Middle frontal gyrus (tissue), 1 donor: ENCODE measurements at regions not wholly inside any gene's neighbourhood (a gene's known extent, or its start where the extent isn't known, plus 50 kb on each side); places are given as distances from the start of the nearest gene placed in this dataset.

Source experiments
- DNase-seq: peaks from one replicate; pipeline ENCODE4 v3.0.0-alpha.2; 2015; ENCODE audit warnings: low spot score; ENCODE audit errors: extremely low spot score

DNA sequence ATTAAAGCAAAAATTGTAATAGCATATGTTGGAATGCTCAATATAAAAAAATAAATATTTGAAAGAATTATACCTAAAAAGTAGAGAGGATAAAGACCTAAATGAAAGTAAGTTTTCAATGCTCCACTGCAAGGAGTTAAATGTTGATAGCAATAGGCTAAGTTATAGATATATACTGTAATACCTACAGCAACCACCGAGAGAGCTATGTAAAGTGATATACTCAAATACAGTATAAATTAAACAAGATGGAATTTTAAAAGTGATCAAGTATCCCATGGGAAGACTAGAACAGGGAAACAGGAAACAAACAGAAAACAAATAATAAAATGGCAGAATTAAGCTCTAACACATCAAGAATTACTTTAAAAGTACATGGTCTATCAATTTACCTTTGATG is 73.9 kb downstream of the CASP3 start:
- DNase-seq, result no peak

DNA sequence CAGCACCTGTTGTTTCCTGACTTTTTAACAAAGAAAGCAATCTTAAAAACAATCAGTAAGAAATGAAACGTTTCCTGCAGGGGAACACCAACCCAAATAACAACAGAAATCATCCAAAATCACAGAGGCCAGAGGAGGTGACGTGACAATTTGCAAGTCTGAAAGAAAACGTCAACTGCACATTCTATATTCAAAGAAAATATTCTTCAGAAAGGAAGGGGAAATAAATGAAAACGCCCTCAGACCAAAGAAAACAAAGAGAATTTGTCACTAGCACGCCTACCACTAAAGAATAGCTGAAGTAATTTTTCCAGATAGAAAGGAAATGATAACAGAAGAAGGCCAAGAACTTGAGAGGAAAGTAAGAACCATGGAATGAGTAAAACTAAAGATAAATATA is 74.4 kb downstream of the CASP3 start:
- DNase-seq, result no peak

DNA sequence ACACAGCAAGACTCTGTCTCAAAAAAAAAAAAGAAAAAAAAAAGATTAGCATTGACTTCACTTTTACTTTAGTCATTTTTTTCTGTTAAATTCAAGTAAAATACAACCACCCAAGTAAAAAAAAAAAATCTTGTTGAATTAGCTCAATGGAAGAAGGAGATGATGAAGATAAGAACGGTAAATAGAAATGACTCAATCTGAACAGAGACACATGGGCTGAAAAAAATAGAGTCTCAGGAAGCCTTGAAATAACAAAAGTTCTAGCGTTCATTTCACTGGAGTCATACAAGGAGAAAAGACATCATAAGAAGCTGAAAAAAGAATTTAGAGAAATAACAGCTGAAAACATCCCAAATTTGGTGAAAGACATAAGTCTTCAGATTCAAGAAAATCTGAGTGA is 75.5 kb downstream of the CASP3 start:
- no peak for DNase-seq

DNA sequence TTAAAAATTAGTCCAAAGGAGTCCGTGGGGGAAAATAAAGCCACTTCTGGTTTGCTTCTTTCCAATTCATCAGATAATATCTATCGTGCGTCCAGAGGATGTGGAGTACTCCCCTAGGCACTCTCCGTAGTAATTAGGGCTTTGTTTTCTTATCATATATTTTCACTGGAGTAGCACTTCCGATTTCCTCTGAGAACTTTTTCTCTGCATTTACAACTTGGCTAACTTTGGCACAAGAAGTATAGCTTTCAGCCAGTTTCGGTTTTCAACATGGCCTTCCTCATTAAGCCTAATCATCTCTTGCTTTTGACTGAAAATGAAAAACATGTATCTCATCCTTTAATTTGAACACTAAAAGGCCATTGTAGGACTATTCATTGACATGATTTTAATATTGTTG is 80.5 kb downstream of the CASP3 start:
- DNase-seq, result no peak

DNA sequence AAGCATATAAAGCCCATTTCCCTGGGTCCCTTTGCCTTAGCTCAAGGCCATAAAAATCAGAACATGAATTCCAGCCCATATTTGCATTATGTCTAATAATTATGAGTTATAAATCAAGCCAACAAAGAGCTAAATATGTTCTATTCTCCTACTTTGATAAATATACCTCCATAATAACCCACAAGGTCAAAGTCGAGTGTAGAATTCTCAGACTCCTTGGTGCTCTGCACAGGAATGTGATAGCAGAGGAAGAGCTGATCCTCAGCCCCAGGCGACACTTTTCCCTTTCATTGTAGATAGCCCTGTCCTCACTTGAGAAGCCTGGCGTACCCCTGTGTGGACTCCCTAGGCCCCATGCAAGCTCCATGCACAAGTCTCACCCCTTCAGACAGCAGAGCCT is 85.6 kb downstream of the CASP3 start:
- no peak for DNase-seq

- no peak for DNase-seq
Observed at GRCh38 chr4:184558996-184559395, 84.6 kb upstream of the IRF2 start.

DNA sequence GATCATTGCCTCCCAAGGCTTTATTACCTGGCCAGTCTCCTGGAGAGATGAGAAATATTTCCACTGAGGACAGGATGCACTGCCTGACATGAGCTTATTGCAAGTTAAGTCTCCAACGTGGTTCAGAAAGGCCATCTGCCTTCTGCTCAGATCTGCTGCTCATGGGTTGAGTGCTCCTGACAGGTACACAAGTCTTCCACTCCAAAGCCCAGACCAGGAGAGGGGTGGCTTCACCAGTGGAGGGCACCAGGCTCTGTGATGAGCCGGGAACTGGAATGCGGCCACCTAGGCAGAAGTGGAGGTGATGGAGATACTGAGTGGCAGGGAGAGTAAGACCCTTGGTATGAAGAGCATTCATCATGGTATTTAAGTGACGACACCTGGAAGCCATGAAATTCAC is 79.5 kb upstream of the IRF2 start:
- no peak for DNase-seq

DNA sequence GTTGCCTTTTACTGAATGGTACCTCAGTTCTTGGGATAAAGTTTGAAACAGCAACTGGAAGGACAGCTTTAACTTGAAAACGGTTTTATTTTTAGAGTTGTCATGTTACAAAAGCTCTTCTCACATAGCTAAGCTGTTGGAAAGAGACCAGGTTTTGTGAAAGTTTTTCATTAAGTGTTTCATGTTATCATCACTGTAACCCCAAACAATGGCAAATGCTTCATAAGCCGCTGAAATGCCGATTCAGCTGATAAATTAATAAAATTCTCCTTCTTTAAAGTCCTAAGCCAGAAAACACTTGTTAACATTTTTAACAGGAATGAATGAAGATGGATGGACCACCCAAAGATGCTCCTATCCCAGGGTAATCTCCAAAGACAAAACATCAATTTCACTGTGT is 76.1 kb upstream of the IRF2 start:
- DNase-seq, result no peak

GRCh38 chr4:184548648-184549341 is 74.4 kb upstream of the IRF2 start:
- DNase-seq, result no peak

DNA sequence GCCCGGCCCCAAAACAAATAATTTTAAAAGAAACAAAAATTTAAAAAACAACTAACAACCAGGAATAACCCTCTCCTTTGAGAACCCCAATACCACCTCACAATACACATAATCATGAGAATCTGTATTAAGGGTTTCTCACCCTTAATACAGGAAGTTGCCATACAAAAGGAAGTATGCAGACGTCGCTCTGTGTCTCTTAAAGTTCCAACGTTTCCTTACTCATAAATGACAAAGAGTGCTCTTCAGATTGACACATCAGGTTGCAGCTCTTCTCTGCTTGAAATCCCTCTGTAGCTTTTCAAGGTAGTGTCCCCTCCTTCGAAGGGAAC is 73.9 kb upstream of the IRF2 start:
- no peak for DNase-seq

GRCh38 chr4:184544788-184545409 is 70.5 kb upstream of the IRF2 start:
- DNase-seq, result no peak

DNA sequence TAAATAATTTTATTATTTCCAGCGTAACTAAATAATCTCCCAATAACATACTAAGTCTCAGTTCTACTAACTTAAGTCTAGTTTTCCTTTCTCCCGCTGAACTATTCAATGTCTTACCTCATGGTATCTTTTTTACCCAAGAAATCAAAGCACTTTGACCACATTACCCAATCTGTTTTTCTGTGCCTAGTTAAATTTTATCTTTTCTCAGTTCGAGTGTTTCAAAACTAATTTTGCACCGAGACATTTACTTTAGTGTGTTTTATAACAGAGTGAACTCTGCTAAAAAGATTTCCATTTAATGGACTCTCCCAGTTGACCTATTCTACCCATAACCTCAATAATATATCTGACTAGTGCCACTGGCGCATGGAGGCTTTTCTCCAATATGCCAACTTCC is 67.6 kb upstream of the IRF2 start:
- DNase-seq, result no peak

DNA sequence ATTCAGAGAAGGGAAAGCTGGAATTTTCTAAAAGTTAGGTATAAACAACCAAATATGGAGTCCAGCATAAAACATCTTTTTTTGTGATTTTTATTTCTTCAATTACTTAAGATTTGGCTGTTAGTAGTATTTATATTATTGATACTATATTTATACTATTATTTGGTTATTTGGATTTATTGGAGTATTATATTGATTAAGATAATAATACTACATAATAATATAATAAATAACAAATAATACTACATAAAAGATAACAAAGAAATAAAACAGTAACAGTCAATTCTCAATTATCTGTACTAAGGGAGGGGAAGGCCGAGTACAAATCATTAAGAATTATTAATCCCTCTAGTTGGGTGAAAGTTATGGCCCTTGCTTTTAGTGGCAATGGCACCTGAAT is 66.0 kb upstream of the IRF2 start:
- DNase-seq, result no peak

DNA sequence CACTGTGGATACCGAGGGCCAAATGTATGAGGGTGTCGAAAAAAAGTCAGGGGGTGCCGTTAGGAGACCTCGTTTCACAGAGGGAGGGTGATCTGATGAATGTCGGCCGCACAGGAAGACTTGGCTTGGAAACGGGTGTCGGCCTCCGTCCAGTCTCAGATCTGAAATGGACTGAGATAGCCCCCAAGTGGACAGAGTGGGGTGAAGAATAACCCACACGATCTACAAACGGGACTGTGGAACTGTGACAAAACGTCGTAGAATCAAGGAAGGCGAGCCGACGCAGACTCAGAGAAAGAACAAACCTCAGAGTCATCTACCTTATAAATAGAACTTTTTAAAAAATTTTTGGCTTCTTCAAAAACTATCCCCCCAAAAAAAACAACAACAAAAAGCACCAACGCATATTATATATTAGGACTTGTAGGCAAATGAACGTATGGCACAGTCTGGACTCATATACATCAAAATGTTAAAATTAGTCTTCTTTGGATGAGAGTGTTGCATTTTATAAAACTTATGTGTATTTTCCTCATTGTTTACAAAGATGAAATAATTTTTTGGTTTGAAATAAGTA is 63.8 kb upstream of the IRF2 start:
- DNase-seq, result peak; percentile 87

DNA sequence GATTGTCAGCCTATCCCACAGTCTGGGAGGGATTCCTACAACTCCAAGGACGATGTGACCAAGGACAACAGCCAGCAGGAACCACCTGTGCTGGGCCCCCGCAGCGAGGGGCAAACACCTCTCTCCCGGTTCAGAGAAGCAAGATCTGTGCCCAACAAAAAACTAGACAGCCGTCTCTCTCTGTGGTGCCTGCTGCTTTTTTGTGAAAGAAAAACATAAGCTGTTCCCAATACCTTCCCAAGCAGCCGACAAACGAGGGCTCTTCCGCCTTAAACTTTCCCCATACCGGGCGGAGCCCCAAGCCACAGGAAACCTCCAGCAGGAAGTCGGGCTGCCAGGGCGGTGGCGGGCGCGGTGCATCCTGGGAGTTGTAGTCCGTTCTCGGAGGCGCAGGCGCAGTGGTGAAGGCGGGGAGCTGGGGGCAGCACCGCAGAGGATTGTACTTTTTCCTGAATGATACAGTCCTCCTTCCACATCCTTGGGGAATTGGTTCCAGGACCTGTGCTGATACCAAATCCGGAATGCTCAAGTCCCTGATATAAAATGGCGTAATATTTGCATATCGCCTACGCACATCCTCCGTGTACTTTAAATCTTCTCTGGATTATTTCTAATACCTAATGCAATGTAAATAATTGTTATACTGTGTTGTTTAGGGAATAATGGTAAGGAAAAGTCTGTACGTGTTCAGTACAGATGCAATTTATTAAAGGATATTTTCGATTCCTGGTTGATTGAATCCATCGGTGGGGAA is 63.1 kb upstream of the IRF2 start:
- peak; percentile 93 for DNase-seq

- no peak for DNase-seq
Observed at GRCh38 chr4:184536881-184537248, 62.5 kb upstream of the IRF2 start.

DNA sequence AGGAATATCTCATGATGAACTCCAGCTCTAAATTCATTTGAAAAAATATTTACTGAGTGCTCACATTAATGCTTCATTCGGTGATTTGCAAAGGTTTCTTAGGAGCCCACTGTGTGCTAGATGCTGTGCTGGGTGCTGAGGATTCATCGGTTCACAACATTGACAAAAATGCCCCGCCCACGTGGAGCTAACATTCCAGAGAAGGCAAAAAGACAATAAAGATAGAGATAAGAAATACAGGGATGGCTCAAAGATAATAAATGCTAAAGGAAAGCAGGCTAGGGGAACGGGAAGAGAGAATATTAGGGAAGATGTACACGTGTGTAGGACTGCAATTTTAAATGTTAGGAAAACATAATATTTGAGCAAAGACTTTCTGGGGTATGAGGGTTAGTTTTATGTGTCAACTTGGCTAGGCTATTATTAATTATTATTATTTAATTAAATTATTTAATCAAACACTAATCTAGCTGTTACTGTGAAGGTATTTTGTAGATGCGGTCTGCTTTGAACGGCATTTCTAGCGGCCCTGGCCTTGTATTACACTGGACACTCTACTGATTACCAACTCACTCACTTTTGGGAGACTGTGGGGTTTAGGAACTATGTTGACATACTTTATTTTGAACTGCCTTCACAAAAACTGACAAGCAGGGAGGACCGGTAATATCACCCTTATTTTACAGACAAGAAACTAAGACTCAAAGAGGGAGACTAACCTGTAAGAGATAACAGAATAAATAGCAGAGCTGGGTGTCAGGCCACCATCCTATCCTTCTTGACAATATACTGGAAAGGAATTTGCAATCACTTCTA is 61.9 kb upstream of the IRF2 start:
- DNase-seq, result no peak

DNA sequence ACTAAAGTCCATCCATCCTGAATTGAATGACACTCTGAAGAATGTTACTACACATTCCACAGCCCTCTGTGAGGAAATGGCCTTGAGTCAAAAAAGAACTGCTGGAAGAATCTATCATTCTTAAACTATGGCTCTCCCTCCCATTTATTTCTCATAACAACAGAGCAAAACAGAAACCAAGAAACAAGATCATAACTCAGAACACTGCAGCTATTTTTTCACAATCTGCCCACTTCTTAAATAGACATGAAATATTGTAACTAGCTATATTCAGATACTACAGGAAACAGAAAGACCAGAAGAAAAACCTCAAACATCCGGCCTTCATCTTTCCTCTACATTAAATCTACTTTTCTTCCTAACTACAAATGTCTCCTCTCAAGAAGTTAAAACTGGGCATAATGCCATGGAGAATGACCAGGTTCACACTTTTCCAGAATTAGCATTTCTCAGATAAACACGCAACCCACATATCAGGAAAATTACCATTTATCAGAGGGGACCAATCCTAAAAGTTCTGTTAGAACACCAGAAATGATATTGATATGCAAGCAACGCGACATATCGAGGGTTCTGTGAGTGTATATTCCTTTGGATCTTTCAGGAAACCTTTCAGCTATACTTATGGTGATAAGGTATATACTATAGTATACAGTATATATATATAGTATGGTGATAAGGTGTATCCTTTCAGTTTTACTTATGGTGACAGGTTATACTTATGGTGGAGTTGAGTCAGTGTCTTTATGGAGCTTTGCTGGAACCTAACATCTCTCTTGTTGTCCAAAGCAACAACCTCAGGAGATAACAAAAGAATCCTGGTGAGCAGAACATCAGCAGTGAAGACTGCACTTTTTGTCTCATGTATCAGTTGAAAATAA is 60.4 kb upstream of the IRF2 start:
- no peak for DNase-seq

- DNase-seq, result no peak
Observed at GRCh38 chr4:184533908-184534307, 59.6 kb upstream of the IRF2 start.

DNA sequence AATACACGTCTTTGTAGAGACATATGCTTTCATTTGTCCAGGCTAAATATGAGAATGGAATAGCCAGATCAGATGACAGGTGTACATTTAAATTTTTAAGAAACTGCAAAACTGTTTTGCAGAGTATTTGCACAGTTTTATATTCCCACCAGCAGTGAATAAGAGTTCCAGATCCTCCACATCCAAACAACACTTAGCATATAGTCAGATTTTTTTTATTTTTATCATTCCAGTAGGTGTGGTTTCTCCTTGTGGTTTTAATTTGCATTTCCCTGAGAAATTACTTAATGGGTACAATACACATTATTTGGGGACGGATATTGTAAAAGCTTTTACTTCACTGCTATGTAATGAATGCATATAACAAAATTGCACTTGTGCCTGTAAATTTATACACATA is 56.7 kb upstream of the IRF2 start:
- DNase-seq, result no peak

- DNase-seq, result no peak
Observed at GRCh38 chr4:184529283-184529682, 54.9 kb upstream of the IRF2 start.
